Osteoblast (primary cell): ENCODE measurements at regions not wholly inside any gene's neighbourhood (a gene's known extent, or its start where the extent isn't known, plus 50 kb on each side); places are given as distances from the start of the nearest gene placed in this dataset.
"Not testable (repeated sequence)": the region's sequence is repeated elsewhere in the genome, so short reads cannot be mapped to it uniquely, and the experiment has no call there.

Experiments used
- DNase-seq: peaks from one replicate; pipeline ENCODE4 v3.0.0; 2011; ENCODE audit warnings: low spot score, mixed read lengths; ENCODE audit not compliant: insufficient read length; ENCODE audit errors: missing footprints
- H2AFZ ChIP-seq: 2 replicates; pipeline ENCODE4 v1.6.0; 2011; ENCODE audit warnings: mild to moderate bottlenecking, low read length
- H3K27ac ChIP-seq: 2 replicates; pipeline ENCODE4 v1.5.1; 2011; ENCODE audit warnings: mild to moderate bottlenecking, low read depth, low read length, moderate library complexity
- H3K27me3 ChIP-seq: 2 replicates; pipeline ENCODE4 v1.6.0; 2012; ENCODE audit warnings: mild to moderate bottlenecking, control low read depth, inconsistent platforms, low read length, moderate library complexity; ENCODE audit not compliant: insufficient read depth
- H3K36me3 ChIP-seq: 2 replicates; pipeline ENCODE4 v1.5.1; 2011; ENCODE audit warnings: mild to moderate bottlenecking, low read length, control low read depth, moderate library complexity; ENCODE audit not compliant: insufficient read depth
- H3K4me1 ChIP-seq: 2 replicates; pipeline ENCODE4 v1.5.1; 2011; ENCODE audit warnings: mild to moderate bottlenecking, low read length, control low read depth, moderate library complexity; ENCODE audit not compliant: insufficient read depth
- H3K4me2 ChIP-seq: 2 replicates; pipeline ENCODE4 v1.6.0; 2011; ENCODE audit warnings: mild to moderate bottlenecking, low read length; ENCODE audit not compliant: insufficient read depth
- H3K4me3 ChIP-seq: fragments of 200-600 bp; sonication (generic); 3 replicates; pipeline ENCODE4 v1.5.1; 2012; ENCODE audit warnings: mild to moderate bottlenecking, low read length, inconsistent platforms; ENCODE audit not compliant: insufficient read depth
- H3K79me2 ChIP-seq: 2 replicates; pipeline ENCODE4 v1.6.0; 2012; ENCODE audit warnings: mild to moderate bottlenecking, low read length, control low read depth, inconsistent platforms; ENCODE audit not compliant: insufficient read depth
- H3K9me3 ChIP-seq: 2 replicates; pipeline ENCODE4 v1.5.1; 2011; ENCODE audit warnings: low read depth, low read length, control low read depth
- H4K20me1 ChIP-seq: 2 replicates; pipeline ENCODE4 v1.6.0; 2012; ENCODE audit warnings: mild to moderate bottlenecking, low read length, control low read depth; ENCODE audit not compliant: insufficient read depth
- CTCF ChIP-seq: IDR thresholded peaks from 2 replicates; pipeline ENCODE4 v1.5.1; 2011; ENCODE audit warnings: mild to moderate bottlenecking, low read depth, low read length, moderate library complexity; ENCODE audit errors: extremely low read depth

GRCh38 chr18:33820517-33821371, 242.7 kb downstream of the ASXL3 start:
- Histone ChIP-seq H3K9me3 (no peaks in the 10 kb centered on the region), H3K36me3 (no peaks in the 10 kb centered on the region), H3K4me1 (no peaks in the 10 kb centered on the region), H3K27ac (no peak overlapping the region), H3K79me2 (no peaks in the 10 kb centered on the region), H2AFZ (no peak overlapping the region), H4K20me1 (no peaks in the 10 kb centered on the region), H3K4me2 (no peak overlapping the region), H3K4me3 (no peak overlapping the region), H3K27me3 (no peaks in the 10 kb centered on the region)
- DNase-seq = peak; percentile 27
- TF ChIP-seq CTCF = no peak

- not testable (repeated sequence) for H3K79me2 ChIP-seq, H2AFZ ChIP-seq, H3K4me2 ChIP-seq, H3K9me3 ChIP-seq, H3K27ac ChIP-seq, H3K4me3 ChIP-seq, H3K36me3 ChIP-seq, DNase-seq, H3K27me3 ChIP-seq, H3K4me1 ChIP-seq, H4K20me1 ChIP-seq
Measured at GRCh38 chr18:33819692-33820343, 241.8 kb downstream of the ASXL3 start.

- TF ChIP-seq CTCF = no peak
- H3K4me3 ChIP-seq = no peak overlapping the region
- no peak overlapping the region for H2AFZ ChIP-seq
- H3K4me1 ChIP-seq = no peaks in the 10 kb centered on the region
- H3K27ac ChIP-seq = no peak overlapping the region
- no peaks in the 10 kb centered on the region for H3K79me2 ChIP-seq
- no peaks in the 10 kb centered on the region for H3K9me3 ChIP-seq
- no peak overlapping the region for H3K4me2 ChIP-seq
- H3K27me3 ChIP-seq = no peaks in the 10 kb centered on the region
- H3K36me3 ChIP-seq = no peaks in the 10 kb centered on the region
- DNase-seq = no peak
- H4K20me1 ChIP-seq = no peaks in the 10 kb centered on the region
Measured at GRCh38 chr18:33818145-33818544, 240.1 kb downstream of the ASXL3 start.

- TF ChIP-seq CTCF = no peak
- no peaks in the 10 kb centered on the region for H3K79me2 ChIP-seq
- H3K4me2 ChIP-seq = no peak overlapping the region
- H3K27ac ChIP-seq = no peak overlapping the region
- DNase-seq = no peak
- no peaks in the 10 kb centered on the region for H3K9me3 ChIP-seq
- H3K36me3 ChIP-seq = no peaks in the 10 kb centered on the region
- H3K4me3 ChIP-seq = no peak overlapping the region
- H4K20me1 ChIP-seq = no peaks in the 10 kb centered on the region
- no peak overlapping the region for H2AFZ ChIP-seq
- H3K27me3 ChIP-seq = no peaks in the 10 kb centered on the region
- no peaks in the 10 kb centered on the region for H3K4me1 ChIP-seq
Measured at GRCh38 chr18:33817096-33817495, 239.1 kb downstream of the ASXL3 start.
